GM12878 (cell line): ENCODE measurements at regions not wholly inside any gene's neighbourhood (a gene's known extent, or its start where the extent isn't known, plus 50 kb on each side); places are given as distances from the start of the nearest gene placed in this dataset.

Experiments
- ATAC-seq: fragments of 200-7000 bp; cut with Tn5 transposase; 3 replicates; pipeline ENCODE4 v1.9.1; 2020; ENCODE audit warnings: mild to moderate bottlenecking, moderate library complexity
- BruUV-seq: library from RNA; stranded (reverse); fragments of 400-500 nt; replicated peaks from 2 replicates; lab custom pipeline; 2021; lab: Mats Ljungman, UMichigan
- CTCF ChIA-PET: fragments of 300-600 bp; sonication (Branson Sonifier 250); formaldehyde crosslinking; extraction: SDS; loops from one replicate; lab custom pipeline; 2021; ENCODE audit warnings: inconsistent platforms; lab: Yijun Ruan, JAX
- POLR2A ChIA-PET: fragments of 350-600 bp; formaldehyde crosslinking; extraction: SDS; loops from one replicate; lab custom pipeline; 2021; ENCODE audit warnings: inconsistent platforms; lab: Charles Lee
- RAD21 ChIA-PET: fragments of 300-600 bp; sonication (Branson Sonifier 250); formaldehyde crosslinking; loops from one replicate; lab custom pipeline; 2023; ENCODE audit warnings: antibody characterized with exemption; ENCODE audit not compliant: unreplicated experiment; lab: Charles Lee
- SMC1A ChIA-PET: fragments of 300-600 bp; sonication (Branson Sonifier 250); formaldehyde crosslinking; loops from one replicate; lab custom pipeline; 2023; ENCODE audit not compliant: unreplicated experiment, uncharacterized antibody; lab: Charles Lee
- DNase-seq: peaks from one replicate; pipeline ENCODE4 v3.0.0-alpha.2; 2011; ENCODE audit warnings: low read depth, low spot score
- FAIRE-seq: peaks from 3 replicates; lab custom pipeline; 2011; peaks lifted over from hg19 to GRCh38; lab: Jason Lieb, UNC
- H2AFZ ChIP-seq: 2 replicates; pipeline ENCODE4 v1.6.0; 2011; ENCODE audit warnings: low read depth, low read length, control low read depth; ENCODE audit not compliant: control insufficient read depth
- H3K27ac ChIP-seq: 2 replicates; pipeline ENCODE4 v1.5.1; 2011; ENCODE audit warnings: control low read depth; ENCODE audit not compliant: control insufficient read depth, insufficient read depth
- H3K27me3 ChIP-seq, 2 experiments: replicated peaks in 1 of 2; 2 replicates each; pipeline versions ENCODE4 v1.6.0 to v1.6.1; 2011; ENCODE audit warnings: low read length in 1 of 2; ENCODE audit not compliant: control insufficient read depth in 2 of 2, insufficient read depth in 2 of 2
- H3K36me3 ChIP-seq, 2 experiments: 2 replicates each; pipeline ENCODE4 v1.5.1; 2011; ENCODE audit warnings: low read length in 1 of 2; ENCODE audit not compliant: control insufficient read depth in 2 of 2, insufficient read depth in 2 of 2
- H3K4me1 ChIP-seq: 2 replicates; pipeline ENCODE4 v1.6.1; 2011; ENCODE audit warnings: mild to moderate bottlenecking, low read length, moderate library complexity, mixed read lengths; ENCODE audit not compliant: control insufficient read depth, insufficient read depth
- H3K4me2 ChIP-seq: 2 replicates; pipeline ENCODE4 v1.6.0; 2011; ENCODE audit warnings: control low read depth; ENCODE audit not compliant: control insufficient read depth, insufficient read depth
- H3K4me3 ChIP-seq: fragments of 200-600 bp; sonication (generic); 2 replicates; pipeline ENCODE4 v1.5.1; 2016
- H3K79me2 ChIP-seq: 2 replicates; pipeline ENCODE4 v1.6.0; 2011; ENCODE audit warnings: low read length; ENCODE audit not compliant: control insufficient read depth, insufficient read depth
- H3K9ac ChIP-seq: 2 replicates; pipeline ENCODE4 v1.8.0; 2011; ENCODE audit warnings: low read length, control low read depth, mixed read lengths; ENCODE audit not compliant: control insufficient read depth, insufficient read depth
- H3K9me3 ChIP-seq: replicated peaks from 3 replicates; pipeline ENCODE4 v1.5.1; 2011; ENCODE audit warnings: mild to moderate bottlenecking, low read length; ENCODE audit not compliant: control insufficient read depth, insufficient read depth
- H4K20me1 ChIP-seq: 2 replicates; pipeline ENCODE4 v1.6.0; 2011; ENCODE audit not compliant: control insufficient read depth, insufficient read depth
- CBX5 ChIP-seq: sonication (generic); IDR thresholded peaks from 2 replicates; pipeline ENCODE4 v1.6.1; 2016; ENCODE audit warnings: low read depth, moderate library complexity, mild to moderate bottlenecking, inconsistent platforms
- CHD1 ChIP-seq: IDR thresholded peaks from 2 replicates; pipeline ENCODE4 v1.6.1; 2012; ENCODE audit warnings: low read depth, low read length, improper control_type of control experiment
- CREB1 ChIP-seq: IDR thresholded peaks from 2 replicates; pipeline ENCODE4 v1.6.1; 2012; ENCODE audit warnings: low read depth, mild to moderate bottlenecking, inconsistent platforms
- E2F4 ChIP-seq: IDR thresholded peaks from 2 replicates; pipeline ENCODE4 v1.6.1; 2012; ENCODE audit warnings: low read depth, low read length, improper control_type of control experiment
- HDAC2 ChIP-seq: fragments of 200-600 bp; sonication (generic); IDR thresholded peaks from 2 replicates; pipeline ENCODE4 v1.6.1; 2017
- HDAC6 ChIP-seq: fragments of 200-600 bp; sonication (generic); IDR thresholded peaks from one replicate; pipeline ENCODE4 v1.8.0; 2017; ENCODE audit warnings: antibody characterized with exemption; ENCODE audit not compliant: unreplicated experiment
- IRF5 ChIP-seq: fragments of 450-650 bp; IDR thresholded peaks from 2 replicates; pipeline ENCODE4 v1.6.1; 2017; ENCODE audit warnings: borderline replicate concordance
- MYB ChIP-seq: fragments of 150-350 bp; IDR thresholded peaks from 2 replicates; pipeline ENCODE4 v1.6.1; 2014; ENCODE audit warnings: mild to moderate bottlenecking, low read depth, low read length, borderline replicate concordance
- NRF1 ChIP-seq: conservative IDR thresholded peaks from 2 replicates; pipeline ENCODE4 v1.6.1; 2011; ENCODE audit warnings: mild to moderate bottlenecking, low read depth, low read length, improper control_type of control experiment
- PAX8 ChIP-seq: fragments of 450-650 bp; IDR thresholded peaks from 2 replicates; pipeline ENCODE4 v1.6.1; 2017; ENCODE audit warnings: mild to moderate bottlenecking, moderate library complexity
- RUNX3 ChIP-seq: IDR thresholded peaks from 2 replicates; pipeline ENCODE4 v1.6.1; 2012; ENCODE audit warnings: low read length, inconsistent platforms
- SP1 ChIP-seq: IDR thresholded peaks from one replicate; pipeline ENCODE4 v1.6.1; 2011; ENCODE audit warnings: low read depth, low read length
- TAF1 ChIP-seq: IDR thresholded peaks from 2 replicates; pipeline ENCODE4 v1.6.1; 2011; ENCODE audit warnings: mild to moderate bottlenecking, low read depth, low read length, borderline replicate concordance
- TBL1XR1 ChIP-seq: IDR thresholded peaks from 2 replicates; pipeline ENCODE4 v1.6.1; 2012; ENCODE audit warnings: low read depth, low read length, improper control_type of control experiment
- ZNF274 ChIP-seq: IDR thresholded peaks from one replicate; pipeline ENCODE4 v1.8.0; 2011; ENCODE audit not compliant: insufficient read length, insufficient read depth
- ZZZ3 ChIP-seq: IDR thresholded peaks from 2 replicates; pipeline ENCODE4 v1.6.1; 2011; ENCODE audit warnings: low read depth; ENCODE audit not compliant: control insufficient read depth, insufficient read length
- WGBS: methylation state at CpG from one replicate; pipeline ENCODE4 v1.1.6; 2016; ENCODE audit warnings: low lambda C conversion rate; ENCODE audit not compliant: insufficient replicate concordance, insufficient coverage; ENCODE audit errors: missing lambda C conversion rate; 5-methylcytosine and 5-hydroxymethylcytosine counted together
- in situ Hi-C: fragments of 300-500 bp; cut with MboI; formaldehyde crosslinking; loops from 9 replicates; pipeline ENCODE4 v1.14.3; 2018; ENCODE audit warnings: mixed read lengths
- intact Hi-C: fragments of 100-400 bp; cut with micrococcal nuclease; formaldehyde crosslinking; loops from one replicate; pipeline ENCODE4 v1.14.2; 2022; ENCODE audit not compliant: unreplicated experiment

GRCh38 chr14:99029916-99030305 is 242.1 kb downstream of the BCL11B start (continued):
- TF ChIP-seq IRF5 = no peak
- no peak for TF ChIP-seq ZZZ3
- TF ChIP-seq RUNX3 = no peak

GRCh38 chr14:99030454-99030853 is 241.5 kb downstream of the BCL11B start:
- RAD21 ChIA-PET = no interaction called here
- POLR2A ChIA-PET = no interaction called here

More at GRCh38 chr14:99030454-99030853, 241.5 kb downstream of the BCL11B start:
- Histone ChIP-seq H3K9ac (no peak overlapping the region), H3K27ac (no peak overlapping the region), H3K4me1 (no peaks in the 10 kb centered on the region), H3K36me3 (no peaks in the 10 kb centered on the region), H3K9me3 (no peaks in the 10 kb centered on the region; the same call in 1 of the 3 replicates), H3K27me3 (no peaks in the 10 kb centered on the region), H4K20me1 (no peaks in the 10 kb centered on the region), H3K4me2 (no peak overlapping the region), H3K4me3 (no peak overlapping the region), H2AFZ (no peak overlapping the region), H3K79me2 (no peaks in the 10 kb centered on the region)
- in situ Hi-C loops = no loop called here
- FAIRE-seq (no peak), ATAC-seq (no peak), DNase-seq (no peak)
- no TSS peak for BruUV-seq
- ChIA-PET CTCF (no interaction called here), SMC1A (no interaction called here)
- 11% methylated on average over 2 of the region's 2 CpGs for WGBS
- TF ChIP-seq TAF1 (no peak), SP1 (no peak), ZZZ3 (no peak), TBL1XR1 (no peak), CHD1 (no peak), ZNF274 (no peak), NRF1 (no peak), MYB (no peak), HDAC2 (no peak), CBX5 (no peak), PAX8 (no peak), CREB1 (no peak), E2F4 (no peak), HDAC6 (no peak)
- intact Hi-C loops = no loop called here
